ENCODE measurements at regions not wholly inside any gene's neighbourhood (a gene's known extent, or its start where the extent isn't known, plus 50 kb on each side); places are given as distances from the start of the nearest gene placed in this dataset.

DNA sequence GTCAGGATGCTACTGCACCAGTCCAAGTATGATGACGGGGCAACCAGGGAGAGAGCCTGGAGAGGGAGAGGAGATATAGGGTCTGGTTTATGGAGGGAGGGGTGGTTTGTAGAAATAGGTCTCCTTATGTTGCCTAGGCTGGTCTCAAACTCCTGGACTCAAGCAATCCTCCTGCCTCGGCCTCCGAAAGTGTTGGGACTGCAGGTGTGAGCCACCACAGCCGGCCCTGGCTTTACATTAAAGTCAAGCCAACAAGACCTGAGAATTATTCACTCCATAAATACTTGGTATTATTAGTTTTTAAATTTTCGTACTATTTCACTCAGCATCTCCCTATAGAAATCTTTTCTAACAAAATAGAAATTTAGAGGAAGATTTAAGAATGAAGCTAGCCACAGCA lies 86.8 kb downstream of the MATN1 start:
- TF ChIP-seq, protein P1, sequence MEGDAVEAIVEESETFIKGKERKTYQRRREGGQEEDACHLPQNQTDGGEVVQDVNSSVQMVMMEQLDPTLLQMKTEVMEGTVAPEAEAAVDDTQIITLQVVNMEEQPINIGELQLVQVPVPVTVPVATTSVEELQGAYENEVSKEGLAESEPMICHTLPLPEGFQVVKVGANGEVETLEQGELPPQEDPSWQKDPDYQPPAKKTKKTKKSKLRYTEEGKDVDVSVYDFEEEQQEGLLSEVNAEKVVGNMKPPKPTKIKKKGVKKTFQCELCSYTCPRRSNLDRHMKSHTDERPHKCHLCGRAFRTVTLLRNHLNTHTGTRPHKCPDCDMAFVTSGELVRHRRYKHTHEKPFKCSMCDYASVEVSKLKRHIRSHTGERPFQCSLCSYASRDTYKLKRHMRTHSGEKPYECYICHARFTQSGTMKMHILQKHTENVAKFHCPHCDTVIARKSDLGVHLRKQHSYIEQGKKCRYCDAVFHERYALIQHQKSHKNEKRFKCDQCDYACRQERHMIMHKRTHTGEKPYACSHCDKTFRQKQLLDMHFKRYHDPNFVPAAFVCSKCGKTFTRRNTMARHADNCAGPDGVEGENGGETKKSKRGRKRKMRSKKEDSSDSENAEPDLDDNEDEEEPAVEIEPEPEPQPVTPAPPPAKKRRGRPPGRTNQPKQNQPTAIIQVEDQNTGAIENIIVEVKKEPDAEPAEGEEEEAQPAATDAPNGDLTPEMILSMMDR (IDR thresholded peaks at IDR 0.05; ENCODE audit: insufficient read depth, low read depth, low read length): no peak
- TF ChIP-seq EZH2 (IDR thresholded peaks at IDR 0.05; ENCODE audit: insufficient read depth, low read length): no peak
